HG03575 (cell line): ENCODE measurements at regions not wholly inside any gene's neighbourhood (a gene's known extent, or its start where the extent isn't known, plus 50 kb on each side); places are given as distances from the start of the nearest gene placed in this dataset.

Experiments
- ATAC-seq: cut with Tn5 transposase; IDR thresholded peaks from one replicate; pipeline ENCODE4 v1.9.1; 2021; ENCODE audit not compliant: unreplicated experiment, insufficient number of reproducible peaks, low FRiP score; ENCODE audit errors: extremely low read depth

GRCh38 chr3:31331278-31331677, 201.4 kb upstream of the STT3B start:
- no peak for ATAC-seq

- no peak for ATAC-seq
These were observed 191.6 kb upstream of the STT3B start for GRCh38 chr3:31341130-31341529.

GRCh38 chr3:31343075-31343474, 189.7 kb upstream of the STT3B start:
- no peak for ATAC-seq

- ATAC-seq = no peak
These were observed 187.1 kb upstream of the STT3B start for GRCh38 chr3:31345581-31345980.

GRCh38 chr3:31346542-31346979, 186.2 kb upstream of the STT3B start:
- no peak for ATAC-seq

GRCh38 chr3:31349001-31349748, 183.6 kb upstream of the STT3B start:
- ATAC-seq = no peak

- no peak for ATAC-seq
These were observed 182.4 kb upstream of the STT3B start for GRCh38 chr3:31350307-31350706.

- no peak for ATAC-seq
These were observed 180.4 kb upstream of the STT3B start for GRCh38 chr3:31352331-31352730.

- no peak for ATAC-seq
These were observed 179.6 kb upstream of the STT3B start for GRCh38 chr3:31353166-31353565.

GRCh38 chr3:31354373-31354772, 178.4 kb upstream of the STT3B start:
- no peak for ATAC-seq

- ATAC-seq = no peak
These were observed 176.9 kb upstream of the STT3B start for GRCh38 chr3:31355807-31356206.

GRCh38 chr3:31356941-31357340, 175.8 kb upstream of the STT3B start:
- ATAC-seq = no peak

GRCh38 chr3:31357451-31357850, 175.3 kb upstream of the STT3B start:
- ATAC-seq = no peak

GRCh38 chr3:31358473-31359070, 174.2 kb upstream of the STT3B start:
- no peak for ATAC-seq

- no peak for ATAC-seq
These were observed 171.1 kb upstream of the STT3B start for GRCh38 chr3:31361371-31362273.

GRCh38 chr3:31364188-31364587, 168.5 kb upstream of the STT3B start:
- ATAC-seq = no peak

- ATAC-seq = no peak
These were observed 168.0 kb upstream of the STT3B start for GRCh38 chr3:31364711-31365110.

GRCh38 chr3:31367518-31367917, 165.2 kb upstream of the STT3B start:
- no peak for ATAC-seq

- ATAC-seq = no peak
These were observed 162.9 kb upstream of the STT3B start for GRCh38 chr3:31369637-31370379.
